Hematopoietic multipotent progenitor cell treated with erythropoietin and hydrocortisone succinate and interleukin-3 and kit ligand, for 6 days (in vitro differentiated cells): ENCODE measurements at regions not wholly inside any gene's neighbourhood (a gene's known extent, or its start where the extent isn't known, plus 50 kb on each side); places are given as distances from the start of the nearest gene placed in this dataset.
A peak's percentile ranks its signal among the peaks of the same experiment; 100 is the strongest.

ENCODE experiments used
- DNase-seq: peaks from one replicate; pipeline ENCODE4 v3.0.0-alpha.2; 2015

DNA sequence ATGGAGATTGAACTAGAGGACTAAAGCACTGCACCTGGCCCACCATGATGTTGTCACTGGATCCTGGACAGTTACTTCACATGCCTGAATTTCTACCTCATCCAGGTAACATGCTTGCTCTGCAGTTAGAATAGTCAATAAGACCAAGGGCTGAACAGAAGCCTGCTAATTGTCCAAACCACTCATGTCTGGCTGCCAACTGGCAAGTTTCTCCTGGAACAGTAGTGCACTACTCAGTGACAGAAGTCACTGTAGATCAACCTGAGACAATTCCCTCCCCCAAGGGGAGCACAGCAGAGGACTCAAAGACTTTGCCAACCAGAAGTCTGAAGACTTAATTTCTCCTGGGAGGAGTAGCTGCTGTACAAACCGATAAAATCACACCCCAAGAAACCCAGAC, 454.6 kb upstream of the MARCKS start:
- DNase-seq, result no peak

DNA sequence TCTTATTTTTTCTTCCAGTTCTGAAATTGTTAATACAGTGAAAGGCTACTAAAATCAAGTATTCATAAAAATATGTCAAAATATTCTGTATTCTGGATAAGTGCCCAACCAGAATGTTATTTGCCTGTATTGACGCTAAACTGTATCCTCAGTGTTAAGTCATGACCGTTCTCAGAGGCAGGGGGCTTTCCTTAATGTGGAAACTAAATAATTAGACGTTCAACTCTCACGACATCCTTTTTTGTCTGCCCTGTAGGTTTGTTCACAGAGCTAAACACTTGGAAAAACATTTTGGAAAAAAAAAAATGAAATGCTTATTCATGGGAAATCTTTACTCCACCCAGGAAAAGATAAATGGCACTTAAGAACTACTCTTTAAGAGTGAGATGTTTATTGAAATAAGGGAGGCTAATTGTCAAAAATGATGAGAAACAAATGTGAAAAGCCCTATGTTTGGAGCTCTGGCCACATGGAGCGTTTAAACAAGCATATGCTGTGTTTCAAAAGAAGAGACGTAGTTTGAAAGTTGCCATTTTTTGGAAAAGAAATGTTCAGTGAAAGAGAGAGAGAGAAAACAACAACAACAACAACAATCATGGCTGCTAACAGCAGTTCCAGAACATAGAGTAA, 453.1 kb upstream of the MARCKS start:
- no peak for DNase-seq

DNA sequence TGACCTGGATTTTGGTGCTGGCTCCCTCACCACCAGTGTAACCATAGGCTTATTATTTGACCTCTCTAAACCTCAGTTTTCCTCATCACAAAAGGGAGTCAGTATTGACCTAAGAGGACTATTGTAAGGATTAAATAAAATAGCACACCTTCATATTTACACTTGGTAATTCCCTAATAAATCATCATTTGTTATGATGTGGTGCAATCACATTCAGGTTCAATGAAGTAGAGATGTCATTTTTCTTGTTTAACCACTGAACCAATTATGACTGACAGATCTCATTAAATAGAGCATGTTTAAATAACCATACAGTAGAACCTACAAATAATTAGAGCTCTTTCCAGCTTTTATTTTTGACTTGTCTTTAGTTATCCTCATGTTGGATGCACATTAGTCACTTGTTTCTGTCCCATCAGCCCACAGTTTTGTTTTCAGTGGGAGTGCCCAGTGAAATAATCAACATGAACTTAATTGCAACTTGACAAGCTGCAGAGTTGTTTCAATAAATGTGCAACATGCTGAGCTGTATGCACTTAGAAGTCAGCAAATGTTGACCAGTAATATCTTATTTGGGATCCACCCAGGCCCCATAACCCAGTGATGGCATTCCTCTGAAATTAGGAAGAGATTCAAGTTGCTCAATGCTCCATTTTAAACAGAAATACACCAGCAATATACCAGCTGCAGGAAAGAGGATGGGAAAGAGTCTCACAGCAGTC, 451.7 kb upstream of the MARCKS start:
- no peak for DNase-seq

DNA sequence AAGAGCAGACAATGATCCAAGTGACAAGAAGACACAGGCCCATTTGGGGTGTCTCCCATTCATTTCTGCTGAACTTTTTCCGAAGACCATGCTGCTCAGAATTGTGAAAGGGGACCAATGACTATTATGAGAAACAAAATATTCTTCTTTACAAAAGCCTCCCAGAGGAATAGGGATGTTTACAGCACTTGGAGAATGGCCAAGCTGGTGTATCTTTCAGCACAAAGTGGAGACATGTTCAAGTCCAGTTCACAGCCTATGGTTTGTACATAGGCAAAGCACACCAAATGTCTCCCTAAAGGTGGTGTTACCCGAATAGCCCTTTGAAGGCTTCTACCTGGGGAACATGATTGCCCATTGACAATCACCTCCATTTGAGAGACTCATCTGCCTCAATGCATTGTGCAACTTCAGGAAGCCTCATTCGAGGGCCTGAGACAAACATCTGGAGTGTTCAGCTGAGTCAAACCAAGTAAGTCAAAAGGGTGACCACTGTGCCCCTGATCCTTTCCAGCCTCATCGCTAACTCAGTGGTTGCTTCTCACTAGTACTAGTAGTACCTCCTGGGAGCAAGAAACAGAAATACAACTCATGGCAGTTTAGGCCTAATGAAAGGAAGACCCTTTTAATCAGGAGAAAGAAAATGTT, 451.0 kb upstream of the MARCKS start:
- no peak for DNase-seq

DNA sequence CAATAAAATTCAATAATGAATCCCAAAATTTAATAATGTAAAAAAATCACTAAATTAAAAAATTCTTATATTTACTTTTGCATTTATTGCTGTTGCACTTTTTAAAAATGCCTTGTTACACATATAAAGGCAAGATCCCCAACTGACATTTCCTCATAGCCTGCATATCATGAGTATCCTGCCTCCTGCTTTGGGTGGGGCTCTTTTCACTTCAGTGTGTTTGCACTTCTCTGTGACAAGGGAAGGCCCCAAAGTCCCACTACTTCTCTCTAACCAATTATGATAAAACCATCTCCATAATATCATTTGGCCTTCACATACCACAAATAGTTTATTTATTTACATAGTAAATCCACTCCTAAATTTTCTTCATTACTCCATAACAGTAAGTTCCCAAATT, 446.1 kb upstream of the MARCKS start:
- DNase-seq, result peak; percentile 69

DNA sequence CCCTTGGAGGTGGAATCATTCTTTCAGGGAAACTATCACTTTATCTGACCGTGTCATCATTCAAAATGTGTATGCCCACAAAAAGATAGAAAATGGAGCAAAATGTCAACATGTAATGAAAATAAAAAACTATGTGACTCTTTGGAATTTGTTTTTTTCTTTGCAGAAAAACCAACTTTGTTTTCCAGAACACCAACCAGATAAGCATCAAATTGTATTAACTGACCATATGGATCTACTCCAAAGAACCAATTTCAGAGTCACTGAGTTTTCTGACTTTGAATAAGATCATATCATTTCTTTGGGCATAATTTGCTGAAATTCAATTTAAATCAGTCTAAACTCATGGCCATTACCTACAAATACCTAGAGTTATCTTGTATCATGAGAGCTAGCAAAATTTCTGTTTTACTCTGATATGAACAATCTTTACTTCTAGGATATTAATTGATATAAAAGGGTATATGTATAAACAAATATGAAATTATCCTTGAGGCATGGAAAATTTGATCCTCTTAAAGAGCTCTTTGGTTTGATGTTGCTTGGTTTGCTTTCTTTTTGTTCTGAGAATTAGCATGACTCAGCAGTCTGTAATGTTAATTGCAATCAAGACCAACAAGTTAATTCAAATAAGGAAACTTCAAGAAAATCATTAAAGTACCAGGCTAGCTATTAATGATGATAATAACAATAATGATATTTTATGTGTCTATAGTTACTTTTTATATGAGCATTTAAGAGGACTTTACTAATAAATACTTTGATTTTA, 444.4 kb upstream of the MARCKS start:
- peak; percentile 37 for DNase-seq

DNA sequence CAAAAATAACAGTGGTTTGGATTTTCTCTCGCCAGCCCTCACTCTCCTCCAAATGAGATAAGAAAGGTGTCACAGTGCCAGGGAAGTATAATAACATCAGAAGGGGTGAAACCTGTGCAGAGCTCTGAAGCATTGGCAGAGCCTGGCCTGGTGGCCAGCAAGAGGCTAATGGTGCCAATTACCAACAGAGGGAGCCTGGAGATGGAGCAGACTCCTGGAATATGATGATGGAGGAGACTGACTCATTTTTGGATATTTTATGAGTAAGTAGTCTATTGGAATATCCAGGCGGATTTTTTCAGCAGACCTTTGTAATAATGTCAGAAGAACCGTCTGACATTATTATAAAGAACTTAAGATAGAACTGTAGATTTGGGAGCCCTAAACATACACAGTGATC, 442.6 kb upstream of the MARCKS start:
- DNase-seq, result peak; percentile 15

DNA sequence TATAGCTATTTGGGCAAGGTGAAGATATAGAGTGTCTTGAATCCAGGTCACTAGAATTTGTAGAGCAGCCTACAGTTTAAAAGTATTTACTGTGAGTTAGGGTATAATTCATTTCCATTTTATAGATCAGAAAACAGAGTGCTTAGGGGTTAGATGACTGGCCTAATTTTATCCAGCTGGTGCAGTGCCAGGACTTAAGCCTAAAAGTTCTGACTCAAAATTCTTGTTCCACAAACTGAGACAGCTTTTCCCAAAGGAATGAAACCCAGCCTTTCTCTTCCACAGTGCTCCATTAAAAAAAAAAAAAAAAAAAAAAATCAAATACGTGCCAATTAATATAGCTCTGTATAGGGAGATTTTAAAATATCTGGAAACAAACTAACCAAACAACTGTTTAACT, 441.0 kb upstream of the MARCKS start:
- DNase-seq, result no peak

DNA sequence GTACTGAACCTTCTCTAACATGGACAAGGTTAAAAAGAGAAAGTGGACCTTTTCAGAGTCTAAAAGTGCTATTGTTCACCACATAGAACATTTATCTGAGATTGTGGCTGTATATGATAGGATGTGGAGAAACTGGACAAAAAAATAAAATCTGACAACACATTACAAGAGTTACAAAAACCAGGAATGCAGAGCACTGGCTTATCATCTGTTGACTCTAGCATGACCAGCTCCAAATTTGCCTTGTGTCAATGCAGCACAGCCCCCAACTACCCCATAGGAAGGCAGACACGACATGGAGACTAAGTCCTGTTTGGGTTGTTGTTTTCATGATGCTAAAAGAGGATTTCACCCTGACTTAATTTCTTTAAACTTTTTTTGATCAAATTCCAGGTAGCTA, 436.9 kb upstream of the MARCKS start:
- DNase-seq, result no peak

DNA sequence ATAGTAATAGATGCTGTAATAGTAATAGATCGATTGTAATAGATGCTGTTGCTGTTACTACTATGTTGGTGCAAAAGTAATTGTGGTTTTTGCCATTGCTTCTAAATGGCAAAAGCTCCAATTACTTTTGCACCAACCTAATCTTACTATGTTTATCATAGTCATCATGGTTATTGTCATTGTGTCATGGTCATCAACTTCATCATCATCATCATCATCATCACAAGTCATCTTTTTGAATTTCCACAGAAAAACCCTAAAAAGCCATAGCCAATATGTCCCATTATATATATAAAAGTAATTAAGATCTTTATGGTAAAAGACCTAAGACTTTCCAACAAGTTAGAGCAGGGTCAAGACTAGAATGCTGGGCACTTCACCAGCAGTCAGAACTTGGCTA, 435.1 kb upstream of the MARCKS start:
- no peak for DNase-seq

DNA sequence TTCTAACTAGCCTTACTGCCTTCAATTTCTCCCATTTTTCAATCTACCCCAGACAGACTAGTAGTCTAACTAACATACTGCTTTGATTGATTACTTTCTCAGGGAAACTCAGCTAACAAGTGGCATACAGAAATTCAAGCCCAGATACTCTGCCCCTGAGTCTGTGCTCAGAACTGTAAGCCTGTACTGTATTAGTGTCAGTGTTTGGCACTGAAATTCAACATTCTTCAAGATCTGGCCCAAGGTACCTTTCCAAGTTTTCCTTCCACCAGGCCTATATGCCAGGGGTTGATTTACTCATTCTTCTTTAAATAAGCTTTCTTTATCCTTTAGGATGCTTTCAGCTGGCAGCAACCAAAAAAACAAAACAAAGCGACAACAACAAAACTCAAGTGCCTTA, 433.2 kb upstream of the MARCKS start:
- DNase-seq, result no peak

DNA sequence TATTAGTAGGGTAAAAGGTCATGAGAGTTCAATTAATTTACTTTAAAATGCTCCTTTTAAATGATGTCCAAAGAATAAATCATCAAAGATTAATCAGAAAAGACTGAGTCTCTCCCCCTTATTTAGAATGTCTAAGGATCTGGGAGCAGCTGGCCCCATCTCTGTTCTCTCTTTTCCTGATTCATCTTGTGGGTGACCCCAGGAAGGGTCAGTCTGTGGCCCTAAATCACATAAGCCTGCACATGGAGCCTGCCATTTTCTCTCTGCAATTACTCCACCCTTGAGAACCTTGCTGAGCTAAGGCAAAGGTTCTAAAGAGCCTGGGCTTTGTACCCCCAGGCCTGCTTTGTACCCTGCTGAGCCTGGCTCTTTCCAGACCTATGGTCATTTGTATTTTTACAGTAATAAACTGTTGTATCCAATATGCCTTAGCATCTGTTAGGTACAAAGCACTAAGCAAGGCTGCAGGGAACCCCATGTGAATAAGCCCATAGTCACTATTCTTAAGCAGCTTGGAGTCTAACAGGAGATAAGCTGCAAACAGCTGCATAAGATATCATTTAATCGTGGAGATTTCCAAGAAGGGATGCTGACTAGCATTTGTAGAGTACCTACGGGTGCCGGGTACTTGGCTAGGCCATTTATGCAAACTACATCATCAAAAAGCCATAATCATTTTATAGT, 431.0 kb upstream of the MARCKS start:
- peak; percentile 28 for DNase-seq

DNA sequence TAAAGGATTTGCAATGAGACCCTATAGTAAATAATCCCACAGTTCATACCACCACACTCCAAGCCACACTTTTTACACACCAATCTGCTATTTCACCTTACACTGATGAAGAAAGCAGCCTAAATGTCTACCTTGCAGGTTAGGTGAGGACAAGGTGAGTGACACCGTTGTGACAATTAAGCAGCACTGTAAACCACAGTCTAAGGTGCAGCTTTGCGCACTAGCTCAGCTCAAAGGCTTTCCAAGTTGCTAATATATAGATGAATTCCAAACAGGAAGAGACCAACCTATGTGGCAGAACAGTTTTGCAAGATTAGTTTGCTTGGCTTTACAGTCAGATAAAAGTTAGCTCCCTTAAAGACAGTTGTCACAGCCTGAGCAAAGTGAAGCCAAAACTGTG, 429.5 kb upstream of the MARCKS start:
- DNase-seq, result no peak

DNA sequence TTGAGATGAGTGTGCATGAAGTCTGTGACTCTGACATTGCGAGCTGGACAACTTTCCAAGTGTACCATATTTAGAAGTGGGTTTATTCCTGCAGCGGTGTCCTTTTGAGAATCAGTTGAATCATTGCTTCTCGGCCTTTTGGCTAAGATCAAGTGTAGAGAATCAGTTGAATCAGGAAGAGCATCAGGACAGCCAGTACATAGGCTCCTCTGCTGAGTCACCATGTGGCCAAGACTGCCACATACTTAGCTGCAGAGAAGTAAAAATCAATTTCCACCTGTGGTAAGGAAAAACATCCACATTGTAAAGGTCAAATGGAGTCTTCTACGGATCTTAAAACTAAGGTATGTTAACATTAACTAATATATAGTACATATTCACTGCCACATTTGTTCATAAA, 428.4 kb upstream of the MARCKS start:
- DNase-seq, result peak; percentile 27

DNA sequence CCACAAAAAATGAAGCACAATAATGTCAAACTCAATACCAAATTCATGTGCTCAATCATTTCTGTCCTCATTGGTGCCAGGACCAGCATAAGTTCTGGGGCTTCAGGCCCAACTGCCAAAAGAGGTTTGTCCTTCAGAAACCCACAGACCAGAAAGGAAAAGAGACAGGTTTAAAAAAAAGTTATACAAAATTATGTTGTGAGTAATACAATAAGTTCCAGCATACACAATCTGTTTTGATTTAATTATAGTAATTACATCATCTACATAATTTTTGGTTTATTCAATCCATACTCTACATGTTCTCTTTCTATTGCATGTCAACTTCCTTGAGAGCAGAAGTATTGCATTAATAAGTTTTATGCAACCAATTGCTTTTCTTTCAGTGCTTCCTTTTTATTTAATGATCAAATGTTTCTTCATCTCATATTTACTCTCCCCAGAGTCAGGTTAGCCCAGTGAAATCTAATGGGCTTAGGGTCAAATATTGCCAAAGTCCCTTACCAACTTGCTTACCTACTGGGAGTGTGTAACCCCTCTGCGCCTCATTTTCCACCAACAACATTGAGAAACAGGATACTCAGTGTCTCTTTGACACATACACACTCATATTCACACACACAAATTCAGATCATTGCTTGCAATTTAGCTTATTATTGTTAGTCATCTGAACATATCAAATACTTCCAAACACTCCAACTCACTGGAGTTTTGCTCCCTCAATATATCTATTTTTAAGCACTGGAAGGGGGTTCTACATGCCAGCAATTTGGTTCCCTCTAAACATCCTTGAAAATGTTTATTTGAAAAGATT, 424.4 kb upstream of the MARCKS start:
- no peak for DNase-seq

DNA sequence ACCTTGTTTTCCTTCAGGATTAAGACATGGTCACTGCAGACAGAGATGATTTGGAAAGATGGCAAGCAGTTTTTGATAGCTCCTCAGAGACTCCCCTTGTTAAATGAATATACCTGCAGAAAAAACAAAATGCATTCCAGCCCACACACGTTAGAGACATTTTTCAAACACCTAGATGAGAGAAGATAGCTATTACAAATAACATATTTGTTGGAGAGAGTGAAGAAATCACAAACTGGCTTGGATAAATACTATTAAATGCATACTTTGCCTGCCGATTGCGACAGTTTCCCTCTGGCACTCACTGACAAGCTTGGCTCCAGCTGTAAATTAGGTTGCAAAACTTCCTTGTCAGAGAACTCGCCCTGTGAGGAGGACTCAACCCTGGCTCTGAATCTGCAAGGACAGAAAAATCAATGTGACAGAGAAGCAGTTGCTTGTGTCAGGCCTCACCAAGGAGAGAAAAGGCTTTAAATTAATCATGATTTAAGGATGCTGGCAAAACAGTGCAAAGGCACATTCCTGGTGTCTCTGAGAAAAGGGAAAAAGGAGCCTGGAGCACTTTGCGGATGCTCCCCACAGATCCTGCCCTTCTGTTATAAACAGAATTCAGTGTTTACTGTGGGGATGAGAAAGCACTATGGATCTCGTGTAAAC, 423.7 kb upstream of the MARCKS start:
- peak; percentile 55 for DNase-seq

DNA sequence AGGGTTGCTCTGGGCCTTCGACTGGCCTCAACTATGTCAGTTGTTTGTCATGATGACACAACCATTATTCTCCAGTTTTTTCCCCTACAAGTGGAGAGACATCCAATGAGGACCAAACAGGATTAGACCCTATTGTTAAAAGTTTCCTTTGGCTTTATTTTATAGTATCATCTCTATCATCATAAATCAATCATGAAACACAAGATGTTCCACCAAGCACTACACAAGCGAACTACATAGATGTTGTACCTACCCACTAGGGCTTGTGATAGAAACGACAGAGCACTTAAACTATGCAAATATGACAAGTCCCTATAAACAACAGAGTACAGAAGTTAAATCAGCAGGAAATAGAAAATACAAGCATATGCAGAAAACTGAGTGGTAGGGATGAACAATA, 422.5 kb upstream of the MARCKS start:
- no peak for DNase-seq

DNA sequence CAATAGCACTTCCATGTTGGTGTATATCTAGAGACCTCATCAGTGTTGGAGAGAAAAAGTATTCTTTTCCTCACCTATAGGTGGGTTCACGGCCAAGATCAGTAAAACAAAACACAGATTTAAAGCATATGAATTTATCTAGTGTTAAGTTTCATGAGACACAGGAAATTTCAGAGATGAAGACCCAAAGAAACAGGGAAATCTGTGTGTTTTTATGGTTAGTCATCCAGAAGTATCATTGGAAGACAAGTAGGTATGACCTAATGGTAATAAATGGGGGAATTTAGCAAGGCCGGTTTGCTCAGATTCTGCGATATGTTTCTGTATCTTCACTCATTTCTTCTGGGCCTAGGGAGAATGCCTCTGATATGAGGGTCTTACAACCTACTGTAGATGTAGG, 419.6 kb upstream of the MARCKS start:
- DNase-seq, result no peak

DNA sequence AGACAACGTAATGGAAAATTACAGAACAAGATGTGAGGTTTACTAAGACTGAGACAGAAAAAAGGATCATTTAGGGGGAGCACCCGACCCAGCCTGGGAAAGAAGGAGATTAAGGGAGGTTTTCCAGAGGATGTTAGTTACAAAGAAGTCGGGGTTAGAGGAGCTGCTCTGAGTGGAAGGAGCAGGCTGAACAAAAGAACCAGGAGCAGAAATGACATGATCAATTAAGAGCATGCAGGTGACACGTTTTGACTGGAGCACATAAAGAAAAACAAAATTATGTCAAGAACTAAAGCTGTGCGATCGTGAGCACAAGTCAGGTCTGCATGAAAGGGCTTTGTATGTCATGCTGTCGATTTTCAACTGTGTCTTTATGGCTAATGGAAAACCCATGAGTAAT, 417.3 kb upstream of the MARCKS start:
- no peak for DNase-seq

DNA sequence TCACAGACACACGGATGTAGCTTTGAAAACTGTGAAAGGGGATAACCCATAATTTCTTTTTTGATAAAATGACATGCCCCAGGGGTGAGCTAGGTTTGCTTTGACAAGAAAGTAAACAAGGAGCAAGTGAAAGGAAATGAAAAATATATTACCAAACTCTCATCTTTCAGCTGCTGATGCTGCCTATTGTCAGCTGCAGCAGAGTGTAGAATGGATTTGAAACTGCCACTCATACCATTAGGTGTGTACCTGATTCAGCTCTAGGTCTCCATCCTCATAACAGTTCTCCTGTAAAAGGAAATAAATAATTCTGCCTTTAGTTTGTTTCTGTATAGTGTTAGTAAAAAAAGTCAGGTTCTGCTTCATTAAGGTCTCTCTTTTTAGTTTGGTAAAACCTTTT, 415.1 kb upstream of the MARCKS start:
- DNase-seq, result no peak

DNA sequence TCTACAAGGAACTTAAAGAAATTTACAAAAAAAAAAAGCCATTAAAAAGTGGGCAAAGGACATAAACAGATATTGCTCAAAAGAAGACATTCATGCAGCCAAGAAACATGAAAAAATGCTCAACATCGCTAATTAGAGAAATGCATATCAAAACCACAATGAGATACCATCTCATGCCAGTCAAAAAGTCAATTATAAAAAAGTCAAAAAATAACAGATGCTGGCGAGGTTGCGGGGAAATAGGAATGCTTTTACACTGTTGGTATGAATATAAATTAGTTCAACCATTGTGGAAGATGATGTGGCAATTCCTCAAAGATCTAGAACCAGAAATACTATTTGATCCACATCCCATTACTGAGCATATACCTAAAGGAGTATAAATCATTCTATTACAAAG, 411.9 kb upstream of the MARCKS start:
- no peak for DNase-seq
